GM19455 (cell line): ENCODE measurements at regions not wholly inside any gene's neighbourhood (a gene's known extent, or its start where the extent isn't known, plus 50 kb on each side); places are given as distances from the start of the nearest gene placed in this dataset.

Experiments
- ATAC-seq: cut with Tn5 transposase; IDR thresholded peaks from one replicate; pipeline ENCODE4 v1.9.1; 2021; ENCODE audit not compliant: unreplicated experiment

- no peak for ATAC-seq
Observed at GRCh38 chr1:219774386-219774785, 154.0 kb downstream of the SLC30A10 start.

- peak; percentile 98 for ATAC-seq
Observed at GRCh38 chr1:219773775-219774174, 154.6 kb downstream of the SLC30A10 start.

- no peak for ATAC-seq
Observed at GRCh38 chr1:219773110-219773509, 155.2 kb downstream of the SLC30A10 start.

- ATAC-seq = no peak
Observed at GRCh38 chr1:219772265-219773036, 155.9 kb downstream of the SLC30A10 start.

GRCh38 chr1:219771080-219771479 lies 157.3 kb downstream of the SLC30A10 start:
- no peak for ATAC-seq

GRCh38 chr1:219763321-219763720 lies 150.4 kb upstream of the ZC3H11B start:
- no peak for ATAC-seq

- no peak for ATAC-seq
Observed at GRCh38 chr1:219761208-219761860, 148.4 kb upstream of the ZC3H11B start.

GRCh38 chr1:219759095-219759494 lies 146.2 kb upstream of the ZC3H11B start:
- ATAC-seq = no peak

- no peak for ATAC-seq
Observed at GRCh38 chr1:219757890-219758289, 145.0 kb upstream of the ZC3H11B start.

GRCh38 chr1:219755234-219755633 lies 142.3 kb upstream of the ZC3H11B start:
- ATAC-seq = no peak

GRCh38 chr1:219754767-219755166 lies 141.9 kb upstream of the ZC3H11B start:
- no peak for ATAC-seq

- no peak for ATAC-seq
Observed at GRCh38 chr1:219753914-219754313, 141.0 kb upstream of the ZC3H11B start.

GRCh38 chr1:219752645-219753044 lies 139.7 kb upstream of the ZC3H11B start:
- no peak for ATAC-seq

- ATAC-seq = no peak
Observed at GRCh38 chr1:219751870-219752507, 139.1 kb upstream of the ZC3H11B start.

- no peak for ATAC-seq
Observed at GRCh38 chr1:219749370-219749769, 136.5 kb upstream of the ZC3H11B start.

GRCh38 chr1:219746141-219746540 lies 133.2 kb upstream of the ZC3H11B start:
- ATAC-seq = no peak

GRCh38 chr1:219744652-219745469 lies 132.0 kb upstream of the ZC3H11B start:
- no peak for ATAC-seq

- no peak for ATAC-seq
Observed at GRCh38 chr1:219741011-219741970, 128.4 kb upstream of the ZC3H11B start.

GRCh38 chr1:219733511-219734174 lies 120.7 kb upstream of the ZC3H11B start:
- ATAC-seq = no peak
